DOHH2 (cell line): ENCODE measurements at regions not wholly inside any gene's neighbourhood (a gene's known extent, or its start where the extent isn't known, plus 50 kb on each side); places are given as distances from the start of the nearest gene placed in this dataset.

Experiments
- EZH2phosphoT487 ChIP-seq: fragments of 200-600 bp; sonication (generic); IDR thresholded peaks from 2 replicates; pipeline ENCODE4 v1.6.1; 2017; ENCODE audit warnings: borderline replicate concordance, mild to moderate bottlenecking, antibody characterized with exemption, low read length, moderate library complexity, mixed read lengths
- TF ChIP-seq, protein P1 (sequence below): fragments of 200-600 bp; sonication (generic); IDR thresholded peaks from one replicate; pipeline ENCODE4 v1.5.1; 2014; ENCODE audit warnings: antibody characterized with exemption, mild to moderate bottlenecking, low read depth, low read length; ENCODE audit not compliant: poor library complexity, severe bottlenecking

DNA sequence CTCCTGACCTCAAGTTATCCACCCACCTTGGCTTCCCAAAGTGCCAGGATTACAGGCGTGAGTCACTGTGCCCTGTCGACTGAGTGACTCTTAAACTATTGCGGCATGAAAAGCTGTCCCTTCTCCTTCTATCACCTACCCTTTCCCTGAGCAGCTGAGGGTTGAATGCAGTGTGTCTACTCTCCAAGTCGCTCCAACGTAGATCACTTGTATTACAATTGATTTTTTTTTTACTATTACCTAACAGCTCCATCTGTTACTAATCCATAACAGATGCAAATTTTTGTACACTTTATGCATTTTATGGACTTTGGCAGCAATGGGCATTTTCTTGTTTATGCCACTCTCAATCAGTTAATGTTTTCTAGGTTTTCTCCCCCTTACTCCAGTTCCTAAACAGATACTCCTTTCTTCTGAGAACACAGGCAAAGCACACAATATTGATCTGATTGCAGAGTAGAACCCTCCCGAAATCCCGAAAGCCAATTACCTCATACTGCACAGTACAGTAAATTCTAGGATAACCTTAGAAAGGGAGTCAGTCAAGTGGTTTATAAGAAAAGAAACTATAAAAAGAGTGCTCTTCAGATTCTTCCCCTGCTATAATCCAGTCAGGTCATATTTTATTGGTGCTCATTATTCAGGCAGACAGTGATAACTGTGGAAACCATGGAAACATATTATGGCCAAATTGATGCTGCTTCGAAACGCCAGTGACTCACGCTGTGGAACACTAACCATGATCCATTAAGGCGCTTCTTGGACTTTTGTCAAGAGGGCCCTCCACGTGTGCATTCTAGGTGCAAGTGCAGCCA, 273.0 kb downstream of the ADGB start:
- TF ChIP-seq, protein P1, sequence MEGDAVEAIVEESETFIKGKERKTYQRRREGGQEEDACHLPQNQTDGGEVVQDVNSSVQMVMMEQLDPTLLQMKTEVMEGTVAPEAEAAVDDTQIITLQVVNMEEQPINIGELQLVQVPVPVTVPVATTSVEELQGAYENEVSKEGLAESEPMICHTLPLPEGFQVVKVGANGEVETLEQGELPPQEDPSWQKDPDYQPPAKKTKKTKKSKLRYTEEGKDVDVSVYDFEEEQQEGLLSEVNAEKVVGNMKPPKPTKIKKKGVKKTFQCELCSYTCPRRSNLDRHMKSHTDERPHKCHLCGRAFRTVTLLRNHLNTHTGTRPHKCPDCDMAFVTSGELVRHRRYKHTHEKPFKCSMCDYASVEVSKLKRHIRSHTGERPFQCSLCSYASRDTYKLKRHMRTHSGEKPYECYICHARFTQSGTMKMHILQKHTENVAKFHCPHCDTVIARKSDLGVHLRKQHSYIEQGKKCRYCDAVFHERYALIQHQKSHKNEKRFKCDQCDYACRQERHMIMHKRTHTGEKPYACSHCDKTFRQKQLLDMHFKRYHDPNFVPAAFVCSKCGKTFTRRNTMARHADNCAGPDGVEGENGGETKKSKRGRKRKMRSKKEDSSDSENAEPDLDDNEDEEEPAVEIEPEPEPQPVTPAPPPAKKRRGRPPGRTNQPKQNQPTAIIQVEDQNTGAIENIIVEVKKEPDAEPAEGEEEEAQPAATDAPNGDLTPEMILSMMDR: no peak
- TF ChIP-seq EZH2phosphoT487: no peak
